GM12878 (cell line): ENCODE measurements at regions not wholly inside any gene's neighbourhood (a gene's known extent, or its start where the extent isn't known, plus 50 kb on each side); places are given as distances from the start of the nearest gene placed in this dataset.

Experiments used
- ATAC-seq: fragments of 200-7000 bp; cut with Tn5 transposase; 3 replicates; pipeline ENCODE4 v1.9.1; 2020; ENCODE audit warnings: mild to moderate bottlenecking, moderate library complexity
- BruUV-seq: library from RNA; stranded (reverse); fragments of 400-500 nt; replicated peaks from 2 replicates; lab custom pipeline; 2021; lab: Mats Ljungman, UMichigan
- CTCF ChIA-PET: fragments of 300-600 bp; sonication (Branson Sonifier 250); formaldehyde crosslinking; extraction: SDS; loops from one replicate; lab custom pipeline; 2021; ENCODE audit warnings: inconsistent platforms; lab: Yijun Ruan, JAX
- POLR2A ChIA-PET: fragments of 350-600 bp; formaldehyde crosslinking; extraction: SDS; loops from one replicate; lab custom pipeline; 2021; ENCODE audit warnings: inconsistent platforms; lab: Charles Lee
- RAD21 ChIA-PET: fragments of 300-600 bp; sonication (Branson Sonifier 250); formaldehyde crosslinking; loops from one replicate; lab custom pipeline; 2023; ENCODE audit warnings: antibody characterized with exemption; ENCODE audit not compliant: unreplicated experiment; lab: Charles Lee
- SMC1A ChIA-PET: fragments of 300-600 bp; sonication (Branson Sonifier 250); formaldehyde crosslinking; loops from one replicate; lab custom pipeline; 2023; ENCODE audit not compliant: unreplicated experiment, uncharacterized antibody; lab: Charles Lee
- DNase-seq: peaks from one replicate; pipeline ENCODE4 v3.0.0-alpha.2; 2011; ENCODE audit warnings: low read depth, low spot score
- FAIRE-seq: peaks from 3 replicates; lab custom pipeline; 2011; peaks lifted over from hg19 to GRCh38; lab: Jason Lieb, UNC
- H2AFZ ChIP-seq: 2 replicates; pipeline ENCODE4 v1.6.0; 2011; ENCODE audit warnings: low read depth, low read length, control low read depth; ENCODE audit not compliant: control insufficient read depth
- H3K27ac ChIP-seq: 2 replicates; pipeline ENCODE4 v1.5.1; 2011; ENCODE audit warnings: control low read depth; ENCODE audit not compliant: control insufficient read depth, insufficient read depth
- H3K27me3 ChIP-seq, 2 experiments: replicated peaks in 1 of 2; 2 replicates each; pipeline versions ENCODE4 v1.6.0 to v1.6.1; 2011; ENCODE audit warnings: low read length in 1 of 2; ENCODE audit not compliant: control insufficient read depth in 2 of 2, insufficient read depth in 2 of 2
- H3K36me3 ChIP-seq, 2 experiments: 2 replicates each; pipeline ENCODE4 v1.5.1; 2011; ENCODE audit warnings: low read length in 1 of 2; ENCODE audit not compliant: control insufficient read depth in 2 of 2, insufficient read depth in 2 of 2
- H3K4me1 ChIP-seq: 2 replicates; pipeline ENCODE4 v1.6.1; 2011; ENCODE audit warnings: mild to moderate bottlenecking, low read length, moderate library complexity, mixed read lengths; ENCODE audit not compliant: control insufficient read depth, insufficient read depth
- H3K4me2 ChIP-seq: 2 replicates; pipeline ENCODE4 v1.6.0; 2011; ENCODE audit warnings: control low read depth; ENCODE audit not compliant: control insufficient read depth, insufficient read depth
- H3K4me3 ChIP-seq: fragments of 200-600 bp; sonication (generic); 2 replicates; pipeline ENCODE4 v1.5.1; 2016
- H3K79me2 ChIP-seq: 2 replicates; pipeline ENCODE4 v1.6.0; 2011; ENCODE audit warnings: low read length; ENCODE audit not compliant: control insufficient read depth, insufficient read depth
- H3K9ac ChIP-seq: 2 replicates; pipeline ENCODE4 v1.8.0; 2011; ENCODE audit warnings: low read length, control low read depth, mixed read lengths; ENCODE audit not compliant: control insufficient read depth, insufficient read depth
- H3K9me3 ChIP-seq: replicated peaks from 3 replicates; pipeline ENCODE4 v1.5.1; 2011; ENCODE audit warnings: mild to moderate bottlenecking, low read length; ENCODE audit not compliant: control insufficient read depth, insufficient read depth
- H4K20me1 ChIP-seq: 2 replicates; pipeline ENCODE4 v1.6.0; 2011; ENCODE audit not compliant: control insufficient read depth, insufficient read depth
- CBFB ChIP-seq: IDR thresholded peaks from 2 replicates; pipeline ENCODE4 v1.6.1; 2016; ENCODE audit warnings: antibody characterized with exemption, low read depth
- KLF5 ChIP-seq: fragments of 450-650 bp; IDR thresholded peaks from 2 replicates; pipeline ENCODE4 v1.6.1; 2014; ENCODE audit warnings: mild to moderate bottlenecking; ENCODE audit not compliant: partially characterized antibody
- MTA2 ChIP-seq: fragments of 450-650 bp; IDR thresholded peaks from 2 replicates; pipeline ENCODE4 v1.6.1; 2016; ENCODE audit warnings: low read depth, mild to moderate bottlenecking, moderate library complexity
- NRF1 ChIP-seq: conservative IDR thresholded peaks from 2 replicates; pipeline ENCODE4 v1.6.1; 2011; ENCODE audit warnings: mild to moderate bottlenecking, low read depth, low read length, improper control_type of control experiment
- RB1 ChIP-seq: fragments of 450-650 bp; formaldehyde crosslinking; IDR thresholded peaks from 2 replicates; pipeline ENCODE4 v1.6.1; 2017; ENCODE audit warnings: mild to moderate bottlenecking, borderline replicate concordance
- RELA ChIP-seq: fragments of 450-650 bp; IDR thresholded peaks from 2 replicates; pipeline ENCODE4 v1.8.0; 2014; ENCODE audit warnings: borderline replicate concordance; ENCODE audit not compliant: partially characterized antibody
- RUNX3 ChIP-seq: IDR thresholded peaks from 2 replicates; pipeline ENCODE4 v1.6.1; 2012; ENCODE audit warnings: low read length, inconsistent platforms
- ZNF274 ChIP-seq: IDR thresholded peaks from one replicate; pipeline ENCODE4 v1.8.0; 2011; ENCODE audit not compliant: insufficient read length, insufficient read depth
- WGBS: methylation state at CpG from one replicate; pipeline ENCODE4 v1.1.6; 2016; ENCODE audit warnings: low lambda C conversion rate; ENCODE audit not compliant: insufficient replicate concordance, insufficient coverage; ENCODE audit errors: missing lambda C conversion rate; 5-methylcytosine and 5-hydroxymethylcytosine counted together
- in situ Hi-C: fragments of 300-500 bp; cut with MboI; formaldehyde crosslinking; loops from 9 replicates; pipeline ENCODE4 v1.14.3; 2018; ENCODE audit warnings: mixed read lengths
- intact Hi-C: fragments of 100-400 bp; cut with micrococcal nuclease; formaldehyde crosslinking; loops from one replicate; pipeline ENCODE4 v1.14.2; 2022; ENCODE audit not compliant: unreplicated experiment
- TF ChIP-seq, protein P1 (sequence below), 3 experiments: IDR thresholded peaks in 2 of 3; conservative IDR thresholded peaks in 1 of 3; 2 replicates each; pipeline ENCODE4 v1.5.1; 2011; ENCODE audit warnings: low read depth in 3 of 3, low read length in 3 of 3, mild to moderate bottlenecking in 3 of 3, control low read depth in 2 of 3, moderate library complexity in 2 of 3, inconsistent platforms in 1 of 3, mixed read lengths in 1 of 3; ENCODE audit not compliant: control insufficient read depth in 2 of 3, insufficient read depth in 1 of 3; ENCODE audit errors: extremely low read depth in 1 of 3
- TF ChIP-seq, protein P2 (sequence below): fragments of 450-650 bp; IDR thresholded peaks from 2 replicates; pipeline ENCODE4 v1.6.1; 2016; ENCODE audit warnings: mild to moderate bottlenecking, moderate library complexity, borderline replicate concordance
- TF ChIP-seq, protein P3 (sequence below): fragments of 450-650 bp; formaldehyde crosslinking; IDR thresholded peaks from 2 replicates; pipeline ENCODE4 v1.4.0; 2022; ENCODE audit warnings: mild to moderate bottlenecking, moderate library complexity
- TF ChIP-seq, protein P4 (sequence below): IDR thresholded peaks from 2 replicates; pipeline ENCODE4 v1.6.1; 2011; ENCODE audit warnings: borderline replicate concordance, low read depth, mild to moderate bottlenecking, moderate library complexity, mixed read lengths, low read length; ENCODE audit not compliant: insufficient read depth; ENCODE audit errors: extremely low read length

DNA sequence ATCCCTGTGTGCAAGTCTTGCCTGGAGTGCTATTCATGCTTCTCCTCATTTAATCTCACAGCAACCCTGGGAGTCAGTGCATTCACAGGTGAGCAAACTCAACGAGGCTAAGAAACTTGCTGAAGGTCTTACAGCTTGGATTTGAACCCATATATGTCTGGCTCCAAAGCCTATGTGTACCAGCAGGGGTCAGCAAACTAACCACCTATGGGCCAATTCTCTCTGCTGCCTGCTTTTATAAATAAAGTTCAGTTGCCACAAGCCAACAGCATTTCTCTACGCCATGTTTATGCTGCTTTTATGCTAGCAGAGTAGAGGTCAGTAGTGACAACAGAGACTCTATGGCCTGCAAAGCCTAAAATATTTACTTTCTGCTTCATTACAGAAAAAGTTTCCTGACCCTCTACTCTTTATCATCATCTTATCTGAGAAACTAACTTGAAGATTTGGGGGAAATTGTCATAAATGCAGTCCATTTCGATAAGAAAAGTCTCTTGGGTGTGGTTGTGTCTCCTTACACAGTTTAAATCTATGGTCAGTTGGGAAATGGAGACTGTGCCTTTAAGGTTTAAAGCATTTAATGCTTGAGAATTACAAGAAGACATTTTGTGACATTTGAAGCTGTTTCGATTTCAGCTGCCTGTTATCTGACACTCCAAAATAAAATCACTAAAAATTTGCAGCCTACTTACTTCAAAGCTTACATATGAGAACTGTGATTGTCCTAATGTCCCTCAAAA is 137.7 kb downstream of the PRELID2 start:
- DNase-seq (no peak), ATAC-seq (peak; percentile 85), FAIRE-seq (peak; percentile 89)
- H3K79me2 ChIP-seq, result no peaks in the 10 kb centered on the region
- ChIA-PET POLR2A (no interaction called here), CTCF (interaction anchor here (0.6 to 4.6 kb wide), 11 partner anchors 8 to 730 kb away, joined by 3 to 45 read pairs (median 3); no protein-coding TSS in a partner anchor), SMC1A (interaction anchor here (0.7 to 2.1 kb wide), 6 partner anchors 11 to 730 kb away, joined by 3 to 7 read pairs (median 4); no protein-coding TSS in a partner anchor), RAD21 (interaction anchor here (0.6 to 1.7 kb wide), 3 partner anchors 128 to 723 kb away, joined by 3 to 5 read pairs (median 3); no protein-coding TSS in a partner anchor)
- 0 out of 2 replicates have a peak overlapping the region, but pooled peaks have one; percentile 18 for H2AFZ ChIP-seq
- no peaks in the 10 kb centered on the region for H3K27me3 ChIP-seq
- 1% methylated on average over 4 of the region's 4 CpGs for WGBS
- BruUV-seq, result no TSS peak
- no peaks in the 10 kb centered on the region for H3K4me1 ChIP-seq
- H3K9ac ChIP-seq, result no peak overlapping the region
- in situ Hi-C loops (no loop called here), intact Hi-C loops (loop anchor here (1.0 to 5.0 kb wide), 4 partner anchors 128 to 730 kb away; no protein-coding TSS in a partner anchor)
- H4K20me1 ChIP-seq, result no peaks in the 10 kb centered on the region
- no peak overlapping the region for H3K27ac ChIP-seq
- no peak overlapping the region for H3K4me3 ChIP-seq
- H3K36me3 ChIP-seq, result no peaks in the 10 kb centered on the region
- H3K4me2 ChIP-seq, result no peak overlapping the region
- H3K9me3 ChIP-seq, result no peaks in the 10 kb centered on the region
- TF ChIP-seq, protein P1, sequence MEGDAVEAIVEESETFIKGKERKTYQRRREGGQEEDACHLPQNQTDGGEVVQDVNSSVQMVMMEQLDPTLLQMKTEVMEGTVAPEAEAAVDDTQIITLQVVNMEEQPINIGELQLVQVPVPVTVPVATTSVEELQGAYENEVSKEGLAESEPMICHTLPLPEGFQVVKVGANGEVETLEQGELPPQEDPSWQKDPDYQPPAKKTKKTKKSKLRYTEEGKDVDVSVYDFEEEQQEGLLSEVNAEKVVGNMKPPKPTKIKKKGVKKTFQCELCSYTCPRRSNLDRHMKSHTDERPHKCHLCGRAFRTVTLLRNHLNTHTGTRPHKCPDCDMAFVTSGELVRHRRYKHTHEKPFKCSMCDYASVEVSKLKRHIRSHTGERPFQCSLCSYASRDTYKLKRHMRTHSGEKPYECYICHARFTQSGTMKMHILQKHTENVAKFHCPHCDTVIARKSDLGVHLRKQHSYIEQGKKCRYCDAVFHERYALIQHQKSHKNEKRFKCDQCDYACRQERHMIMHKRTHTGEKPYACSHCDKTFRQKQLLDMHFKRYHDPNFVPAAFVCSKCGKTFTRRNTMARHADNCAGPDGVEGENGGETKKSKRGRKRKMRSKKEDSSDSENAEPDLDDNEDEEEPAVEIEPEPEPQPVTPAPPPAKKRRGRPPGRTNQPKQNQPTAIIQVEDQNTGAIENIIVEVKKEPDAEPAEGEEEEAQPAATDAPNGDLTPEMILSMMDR (IDR thresholded peaks at IDR 0.05 in 2 of 3, conservative IDR thresholded peaks at IDR 0.05 in 1 of 3; ENCODE audit: control insufficient read depth in 2 of 3, extremely low read depth in 1 of 3, insufficient read depth in 1 of 3, low read depth in 3 of 3, low read length in 3 of 3), result peak; percentile 51 to 62 (median 62); a peak in 5 of 6 replicates
- TF ChIP-seq, protein P2, sequence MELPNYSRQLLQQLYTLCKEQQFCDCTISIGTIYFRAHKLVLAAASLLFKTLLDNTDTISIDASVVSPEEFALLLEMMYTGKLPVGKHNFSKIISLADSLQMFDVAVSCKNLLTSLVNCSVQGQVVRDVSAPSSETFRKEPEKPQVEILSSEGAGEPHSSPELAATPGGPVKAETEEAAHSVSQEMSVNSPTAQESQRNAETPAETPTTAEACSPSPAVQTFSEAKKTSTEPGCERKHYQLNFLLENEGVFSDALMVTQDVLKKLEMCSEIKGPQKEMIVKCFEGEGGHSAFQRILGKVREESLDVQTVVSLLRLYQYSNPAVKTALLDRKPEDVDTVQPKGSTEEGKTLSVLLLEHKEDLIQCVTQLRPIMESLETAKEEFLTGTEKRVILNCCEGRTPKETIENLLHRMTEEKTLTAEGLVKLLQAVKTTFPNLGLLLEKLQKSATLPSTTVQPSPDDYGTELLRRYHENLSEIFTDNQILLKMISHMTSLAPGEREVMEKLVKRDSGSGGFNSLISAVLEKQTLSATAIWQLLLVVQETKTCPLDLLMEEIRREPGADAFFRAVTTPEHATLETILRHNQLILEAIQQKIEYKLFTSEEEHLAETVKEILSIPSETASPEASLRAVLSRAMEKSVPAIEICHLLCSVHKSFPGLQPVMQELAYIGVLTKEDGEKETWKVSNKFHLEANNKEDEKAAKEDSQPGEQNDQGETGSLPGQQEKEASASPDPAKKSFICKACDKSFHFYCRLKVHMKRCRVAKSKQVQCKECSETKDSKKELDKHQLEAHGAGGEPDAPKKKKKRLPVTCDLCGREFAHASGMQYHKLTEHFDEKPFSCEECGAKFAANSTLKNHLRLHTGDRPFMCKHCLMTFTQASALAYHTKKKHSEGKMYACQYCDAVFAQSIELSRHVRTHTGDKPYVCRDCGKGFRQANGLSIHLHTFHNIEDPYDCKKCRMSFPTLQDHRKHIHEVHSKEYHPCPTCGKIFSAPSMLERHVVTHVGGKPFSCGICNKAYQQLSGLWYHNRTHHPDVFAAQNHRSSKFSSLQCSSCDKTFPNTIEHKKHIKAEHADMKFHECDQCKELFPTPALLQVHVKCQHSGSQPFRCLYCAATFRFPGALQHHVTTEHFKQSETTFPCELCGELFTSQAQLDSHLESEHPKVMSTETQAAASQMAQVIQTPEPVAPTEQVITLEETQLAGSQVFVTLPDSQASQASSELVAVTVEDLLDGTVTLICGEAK, result peak; percentile 84
- TF ChIP-seq MTA2 (no peak), RELA (no peak), CBFB (no peak), NRF1 (no peak), KLF5 (no peak), RUNX3 (peak; percentile 55), ZNF274 (no peak), RB1 (no peak)
- TF ChIP-seq, protein P3, sequence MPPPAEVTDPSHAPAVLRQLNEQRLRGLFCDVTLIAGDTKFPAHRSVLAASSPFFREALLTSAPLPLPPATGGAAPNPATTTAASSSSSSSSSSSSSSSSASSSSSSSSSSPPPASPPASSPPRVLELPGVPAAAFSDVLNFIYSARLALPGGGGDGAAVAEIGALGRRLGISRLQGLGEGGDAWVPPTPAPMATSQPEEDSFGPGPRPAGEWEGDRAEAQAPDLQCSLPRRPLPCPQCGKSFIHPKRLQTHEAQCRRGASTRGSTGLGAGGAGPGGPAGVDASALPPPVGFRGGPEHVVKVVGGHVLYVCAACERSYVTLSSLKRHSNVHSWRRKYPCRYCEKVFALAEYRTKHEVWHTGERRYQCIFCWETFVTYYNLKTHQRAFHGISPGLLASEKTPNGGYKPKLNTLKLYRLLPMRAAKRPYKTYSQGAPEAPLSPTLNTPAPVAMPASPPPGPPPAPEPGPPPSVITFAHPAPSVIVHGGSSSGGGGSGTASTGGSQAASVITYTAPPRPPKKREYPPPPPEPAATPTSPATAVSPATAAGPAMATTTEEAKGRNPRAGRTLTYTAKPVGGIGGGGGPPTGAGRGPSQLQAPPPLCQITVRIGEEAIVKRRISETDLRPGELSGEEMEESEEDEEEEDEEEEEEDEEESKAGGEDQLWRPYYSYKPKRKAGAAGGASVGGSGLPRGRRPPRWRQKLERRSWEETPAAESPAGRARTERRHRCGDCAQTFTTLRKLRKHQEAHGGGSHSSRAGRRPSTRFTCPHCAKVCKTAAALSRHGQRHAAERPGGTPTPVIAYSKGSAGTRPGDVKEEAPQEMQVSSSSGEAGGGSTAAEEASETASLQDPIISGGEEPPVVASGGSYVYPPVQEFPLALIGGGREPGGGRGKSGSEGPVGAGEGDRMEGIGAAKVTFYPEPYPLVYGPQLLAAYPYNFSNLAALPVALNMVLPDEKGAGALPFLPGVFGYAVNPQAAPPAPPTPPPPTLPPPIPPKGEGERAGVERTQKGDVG, result no peak
- TF ChIP-seq, protein P4, sequence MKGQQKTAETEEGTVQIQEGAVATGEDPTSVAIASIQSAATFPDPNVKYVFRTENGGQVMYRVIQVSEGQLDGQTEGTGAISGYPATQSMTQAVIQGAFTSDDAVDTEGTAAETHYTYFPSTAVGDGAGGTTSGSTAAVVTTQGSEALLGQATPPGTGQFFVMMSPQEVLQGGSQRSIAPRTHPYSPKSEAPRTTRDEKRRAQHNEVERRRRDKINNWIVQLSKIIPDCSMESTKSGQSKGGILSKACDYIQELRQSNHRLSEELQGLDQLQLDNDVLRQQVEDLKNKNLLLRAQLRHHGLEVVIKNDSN, result no peak
